Mucosa of descending colon (tissue), 3 donors: ENCODE measurements at regions not wholly inside any gene's neighbourhood (a gene's known extent, or its start where the extent isn't known, plus 50 kb on each side); places are given as distances from the start of the nearest gene placed in this dataset.
A peak's percentile ranks its signal among the peaks of the same experiment; 100 is the strongest.

Experiments
- ATAC-seq: fragments of 200-7000 bp; cut with Tn5 transposase; one replicate; pipeline ENCODE4 v1.9.1; 2020; ENCODE audit warnings: mild to moderate bottlenecking, moderate library complexity
- DNase-seq, 3 donors: peaks; one replicate each; pipeline ENCODE4 v3.0.0-alpha.2; 2020
- H3K36me3 ChIP-seq: fragments of 200-600 bp; one replicate; pipeline ENCODE4 v1.8.0; 2021; ENCODE audit warnings: low read depth, mild to moderate bottlenecking
- H3K4me1 ChIP-seq: fragments of 200-600 bp; one replicate; pipeline ENCODE4 v1.8.0; 2021; ENCODE audit warnings: low read depth, mild to moderate bottlenecking
- H3K4me3 ChIP-seq: fragments of 200-600 bp; one replicate; pipeline ENCODE4 v1.8.0; 2021; ENCODE audit warnings: mild to moderate bottlenecking
- H3K9me3 ChIP-seq: fragments of 200-600 bp; one replicate; pipeline ENCODE4 v1.8.0; 2021; ENCODE audit warnings: mild to moderate bottlenecking
- intact Hi-C, 2 donors: fragments of 100-400 bp; cut with DNase I in 1 of 2; cut with micrococcal nuclease in 1 of 2; formaldehyde crosslinking; loops; one replicate each; pipeline versions ENCODE4 v1.11.0 to v1.11.1; 2022; cut with DNase I, micrococcal nuclease
- TF ChIP-seq, protein P1 (sequence below): fragments of 200-600 bp; IDR thresholded peaks from one replicate; pipeline ENCODE4 v1.8.0; 2022; ENCODE audit warnings: antibody characterized with exemption, mild to moderate bottlenecking
- donor health status: DM: no; HTN: no; CAD: no; lungs with moderate emphysema.
- donor health status: DM: no; HTN: no; CAD: no.
- donor health status: DM: no; HTN: yes; CAD: no.

DNA sequence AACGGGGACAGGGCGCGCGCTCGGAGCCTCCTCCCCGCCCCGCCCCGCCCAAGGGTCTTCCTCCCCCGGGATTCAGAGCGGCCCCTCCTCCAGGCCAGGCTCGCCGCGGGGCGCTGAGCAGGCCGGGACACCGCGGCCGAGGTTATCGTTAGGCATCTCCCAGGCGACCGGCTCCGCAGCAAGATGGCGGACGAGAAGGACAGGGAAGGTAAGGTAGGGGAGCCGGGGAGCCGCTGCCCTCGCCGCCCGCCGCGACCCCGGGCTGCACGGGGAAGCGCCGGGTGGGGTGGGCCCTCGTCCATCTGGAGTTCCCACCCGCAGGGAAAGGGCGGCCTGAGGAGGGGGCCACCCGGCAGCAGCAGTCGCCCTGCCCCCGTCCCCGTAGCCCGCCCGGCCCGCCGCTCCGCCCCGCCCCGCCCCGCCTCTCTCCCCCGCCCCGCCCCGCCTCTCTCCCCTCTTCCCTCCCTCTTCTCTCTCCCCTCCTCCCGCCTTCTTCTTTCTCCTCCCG is 105.9 kb upstream of the HNRNPU start:
- Histone ChIP-seq H3K36me3 (no peaks in the 10 kb centered on the region), H3K9me3 (no peaks in the 10 kb centered on the region), H3K4me3 (peak overlapping the region; percentile 62), H3K4me1 (peaks cover 15% of the 10 kb centered on the region)
- intact Hi-C loops: loop anchor here (5.0 to 10.0 kb wide), 2 partner anchors 105 to 108 kb away; partner anchors contain the start of gene HNRNPU (in 2 of the 2)
- TF ChIP-seq, protein P1, sequence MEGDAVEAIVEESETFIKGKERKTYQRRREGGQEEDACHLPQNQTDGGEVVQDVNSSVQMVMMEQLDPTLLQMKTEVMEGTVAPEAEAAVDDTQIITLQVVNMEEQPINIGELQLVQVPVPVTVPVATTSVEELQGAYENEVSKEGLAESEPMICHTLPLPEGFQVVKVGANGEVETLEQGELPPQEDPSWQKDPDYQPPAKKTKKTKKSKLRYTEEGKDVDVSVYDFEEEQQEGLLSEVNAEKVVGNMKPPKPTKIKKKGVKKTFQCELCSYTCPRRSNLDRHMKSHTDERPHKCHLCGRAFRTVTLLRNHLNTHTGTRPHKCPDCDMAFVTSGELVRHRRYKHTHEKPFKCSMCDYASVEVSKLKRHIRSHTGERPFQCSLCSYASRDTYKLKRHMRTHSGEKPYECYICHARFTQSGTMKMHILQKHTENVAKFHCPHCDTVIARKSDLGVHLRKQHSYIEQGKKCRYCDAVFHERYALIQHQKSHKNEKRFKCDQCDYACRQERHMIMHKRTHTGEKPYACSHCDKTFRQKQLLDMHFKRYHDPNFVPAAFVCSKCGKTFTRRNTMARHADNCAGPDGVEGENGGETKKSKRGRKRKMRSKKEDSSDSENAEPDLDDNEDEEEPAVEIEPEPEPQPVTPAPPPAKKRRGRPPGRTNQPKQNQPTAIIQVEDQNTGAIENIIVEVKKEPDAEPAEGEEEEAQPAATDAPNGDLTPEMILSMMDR: no peak
- peak; percentile 70 for ATAC-seq
- DNase-seq: peak; percentile 80 to 89 (median 89)

DNA sequence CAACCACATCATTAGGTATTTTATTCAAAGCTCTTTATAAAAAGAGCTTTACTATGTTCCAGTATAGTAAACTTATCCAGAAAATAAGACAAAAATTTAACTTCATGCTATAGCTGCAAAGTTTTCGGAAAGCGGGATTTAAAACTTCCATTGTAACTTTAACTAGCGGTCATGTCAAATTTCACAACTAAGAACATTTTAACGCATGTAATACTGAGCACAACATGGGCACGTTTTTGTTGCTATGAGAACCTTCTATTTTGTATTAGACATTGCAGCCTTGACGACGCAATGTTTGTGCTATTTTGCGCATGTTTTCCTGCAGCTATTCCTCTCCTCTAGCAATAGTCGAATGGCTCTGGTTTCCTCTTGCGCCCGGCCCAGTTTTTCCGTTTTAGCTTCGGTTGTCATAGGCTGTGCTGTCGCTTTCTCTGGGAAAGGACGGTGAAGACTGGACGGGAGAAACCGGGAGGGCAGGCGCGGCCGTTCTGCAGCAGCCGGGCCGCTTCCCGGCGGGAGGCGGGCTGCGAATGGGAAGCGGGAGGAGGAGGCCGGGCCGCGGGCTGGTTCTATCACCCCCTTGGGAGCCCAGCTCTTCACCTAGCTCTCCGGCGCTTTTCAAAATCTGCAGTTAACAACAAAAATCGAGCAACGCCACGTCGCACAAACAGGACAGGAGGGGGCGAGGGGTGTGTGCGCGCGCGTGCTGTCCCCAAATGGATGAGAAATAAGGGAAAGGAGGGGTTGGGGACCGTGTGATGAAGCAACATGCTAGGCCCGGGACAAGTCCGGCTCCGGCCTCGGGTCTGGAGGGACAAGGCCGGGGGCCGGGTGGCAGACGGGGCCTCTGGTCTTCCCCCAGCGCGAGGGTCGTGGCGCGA is 105.3 kb upstream of the HNRNPU start:
- peak; percentile 50 for ATAC-seq
- Histone ChIP-seq H3K4me1 (peaks cover 15% of the 10 kb centered on the region), H3K9me3 (no peaks in the 10 kb centered on the region), H3K4me3 (peak overlapping the region; percentile 62), H3K36me3 (no peaks in the 10 kb centered on the region)
- intact Hi-C loops: loop anchor here (5.0 to 10.0 kb wide), 2 partner anchors 105 to 107 kb away; partner anchors contain the start of gene HNRNPU (in 2 of the 2)
- TF ChIP-seq, protein P1: no peak
- peak; percentile 77 to 86 (median 83) for DNase-seq

DNA sequence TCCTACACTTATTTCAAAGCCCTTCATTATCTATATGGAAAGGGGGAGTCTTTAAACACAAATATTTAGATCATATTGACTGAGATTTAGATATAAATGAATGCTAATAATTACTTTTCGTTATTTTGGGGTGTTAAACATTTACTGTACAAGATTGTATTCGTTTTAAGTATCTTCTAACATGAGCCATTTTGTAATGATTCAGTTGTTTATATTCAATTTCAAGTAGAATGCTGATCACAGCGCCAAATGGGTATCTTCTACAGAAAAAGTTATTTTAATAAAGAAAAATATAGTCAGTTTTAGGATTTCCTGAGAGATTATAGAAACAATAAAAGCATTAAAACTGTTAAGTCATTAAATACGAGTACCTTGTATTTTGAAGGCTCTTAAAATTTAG is 104.5 kb upstream of the HNRNPU start:
- Histone ChIP-seq H3K9me3 (no peaks in the 10 kb centered on the region), H3K4me1 (peaks cover 18% of the 10 kb centered on the region), H3K36me3 (no peaks in the 10 kb centered on the region), H3K4me3 (no peak overlapping the region)
- intact Hi-C loops: no loop called here
- TF ChIP-seq, protein P1: no peak
- ATAC-seq: no peak
- DNase-seq: no peak

DNA sequence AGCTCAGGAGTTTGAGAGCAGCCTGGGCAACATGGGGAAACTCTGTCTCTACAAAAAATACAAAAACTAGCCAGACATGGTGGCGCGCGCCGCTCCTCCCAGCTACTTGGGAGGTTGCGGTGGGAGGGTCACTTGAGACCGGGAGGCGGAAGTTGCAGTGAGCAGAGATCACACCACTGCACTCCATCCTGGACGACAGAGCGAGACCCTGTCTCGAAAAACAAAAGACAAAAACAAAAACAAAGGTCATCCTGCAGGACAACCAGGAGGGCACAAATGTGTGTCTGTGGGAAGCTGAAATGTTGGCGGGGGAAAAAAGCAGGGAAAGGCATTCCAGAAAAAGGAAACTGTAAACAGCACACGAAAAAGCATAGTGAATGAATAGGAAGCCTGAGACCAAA is 104.1 kb upstream of the HNRNPU start:
- TF ChIP-seq, protein P1: no peak
- no peak overlapping the region for H3K4me3 ChIP-seq

DNA sequence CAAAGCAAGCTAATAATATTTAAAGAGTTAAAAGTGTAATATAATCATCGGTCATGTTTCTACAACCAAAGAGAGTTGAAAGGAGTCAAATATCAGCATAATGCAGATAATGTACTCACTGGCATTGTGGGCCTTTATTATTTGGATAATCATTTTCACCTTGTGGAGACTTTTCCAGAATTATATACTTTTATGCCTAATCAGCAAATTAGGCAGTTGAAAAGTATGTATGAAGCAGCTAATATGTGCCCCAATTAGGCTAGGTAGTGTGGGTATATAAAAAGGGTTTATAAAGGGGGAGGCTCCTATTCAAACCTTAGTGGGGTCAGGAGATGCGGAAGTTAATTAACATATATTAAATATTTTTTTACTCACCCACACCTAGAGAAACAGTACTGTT is 102.8 kb upstream of the HNRNPU start:
- TF ChIP-seq, protein P1: no peak
- no peaks in the 10 kb centered on the region for H3K36me3 ChIP-seq
- peaks cover 16% of the 10 kb centered on the region for H3K4me1 ChIP-seq
- no peaks in the 10 kb centered on the region for H3K9me3 ChIP-seq
- DNase-seq: no peak
- intact Hi-C loops: no loop called here
- no peak overlapping the region for H3K4me3 ChIP-seq
- ATAC-seq: no peak

More for the DNA sequence above, 104.1 kb upstream of the HNRNPU start:
- H3K36me3 ChIP-seq: no peaks in the 10 kb centered on the region
- H3K4me1 ChIP-seq: peaks cover 19% of the 10 kb centered on the region
- peak in 2 of 3 donors; percentile 23 to 41 for DNase-seq
- intact Hi-C loops: no loop called here
- H3K9me3 ChIP-seq: no peaks in the 10 kb centered on the region
- no peak for ATAC-seq
